ENCODE measurements at regions not wholly inside any gene's neighbourhood (a gene's known extent, or its start where the extent isn't known, plus 50 kb on each side); places are given as distances from the start of the nearest gene placed in this dataset.

DNA sequence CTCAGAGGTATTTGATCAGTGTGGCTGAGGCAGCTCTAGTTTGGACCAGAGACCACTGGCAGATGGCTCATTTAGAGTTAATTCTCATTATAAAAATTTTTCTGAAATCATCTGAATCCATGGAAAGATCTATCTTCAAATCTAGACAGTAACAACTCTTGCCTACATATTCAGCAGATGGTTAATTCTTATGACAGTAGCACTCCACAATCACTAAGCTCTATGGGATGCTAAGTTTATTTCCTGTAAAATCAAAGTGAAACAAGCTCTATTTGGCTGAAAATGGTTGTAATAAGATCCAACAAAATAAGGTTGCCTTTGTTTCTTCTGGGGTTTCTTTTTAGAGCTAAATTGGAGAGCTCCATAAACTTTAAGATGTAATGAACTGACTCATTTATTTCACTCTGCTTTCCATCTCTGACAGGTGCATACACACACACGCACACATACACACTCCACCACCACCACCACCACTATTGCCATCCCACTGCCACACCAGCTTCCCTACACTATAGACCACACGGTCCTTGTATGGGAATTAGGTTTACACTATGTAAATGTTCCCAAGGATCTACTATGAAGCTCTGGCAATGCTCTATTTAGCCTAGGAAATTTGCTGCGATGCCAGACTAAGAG lies 293.1 kb downstream of the RPAP3 start:
- TF ChIP-seq, protein P1, sequence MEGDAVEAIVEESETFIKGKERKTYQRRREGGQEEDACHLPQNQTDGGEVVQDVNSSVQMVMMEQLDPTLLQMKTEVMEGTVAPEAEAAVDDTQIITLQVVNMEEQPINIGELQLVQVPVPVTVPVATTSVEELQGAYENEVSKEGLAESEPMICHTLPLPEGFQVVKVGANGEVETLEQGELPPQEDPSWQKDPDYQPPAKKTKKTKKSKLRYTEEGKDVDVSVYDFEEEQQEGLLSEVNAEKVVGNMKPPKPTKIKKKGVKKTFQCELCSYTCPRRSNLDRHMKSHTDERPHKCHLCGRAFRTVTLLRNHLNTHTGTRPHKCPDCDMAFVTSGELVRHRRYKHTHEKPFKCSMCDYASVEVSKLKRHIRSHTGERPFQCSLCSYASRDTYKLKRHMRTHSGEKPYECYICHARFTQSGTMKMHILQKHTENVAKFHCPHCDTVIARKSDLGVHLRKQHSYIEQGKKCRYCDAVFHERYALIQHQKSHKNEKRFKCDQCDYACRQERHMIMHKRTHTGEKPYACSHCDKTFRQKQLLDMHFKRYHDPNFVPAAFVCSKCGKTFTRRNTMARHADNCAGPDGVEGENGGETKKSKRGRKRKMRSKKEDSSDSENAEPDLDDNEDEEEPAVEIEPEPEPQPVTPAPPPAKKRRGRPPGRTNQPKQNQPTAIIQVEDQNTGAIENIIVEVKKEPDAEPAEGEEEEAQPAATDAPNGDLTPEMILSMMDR (IDR thresholded peaks at IDR 0.05): no peak
- no peak for DNase-seq (ENCODE audit: low spot score)
- Histone ChIP-seq H3K27ac (no peak overlapping the region), H3K4me3 (no peak overlapping the region)

DNA sequence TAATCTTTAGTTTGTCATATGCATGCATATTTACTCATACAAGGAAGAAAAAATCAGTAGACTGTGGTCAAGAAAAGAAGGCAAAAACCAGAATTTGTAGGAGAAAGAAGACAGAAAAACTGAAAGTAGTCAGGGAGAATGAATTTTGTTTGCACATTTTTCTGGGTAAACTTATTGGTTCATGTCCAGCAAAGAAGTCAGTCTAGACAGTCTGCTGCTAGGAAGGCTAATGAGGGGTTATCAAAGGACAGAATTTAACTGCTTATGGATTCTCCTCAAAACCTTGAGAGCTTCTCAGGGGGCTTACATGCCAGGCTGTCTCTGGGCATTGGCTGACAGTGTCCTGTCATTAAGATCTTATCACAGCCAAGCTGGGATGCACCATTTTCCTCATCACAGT lies 293.9 kb downstream of the RPAP3 start:
- DNase-seq (ENCODE audit: low spot score): no peak
- Histone ChIP-seq H3K27ac (no peak overlapping the region), H3K4me3 (no peak overlapping the region)
- TF ChIP-seq, protein P1 (IDR thresholded peaks at IDR 0.05): no peak

DNA sequence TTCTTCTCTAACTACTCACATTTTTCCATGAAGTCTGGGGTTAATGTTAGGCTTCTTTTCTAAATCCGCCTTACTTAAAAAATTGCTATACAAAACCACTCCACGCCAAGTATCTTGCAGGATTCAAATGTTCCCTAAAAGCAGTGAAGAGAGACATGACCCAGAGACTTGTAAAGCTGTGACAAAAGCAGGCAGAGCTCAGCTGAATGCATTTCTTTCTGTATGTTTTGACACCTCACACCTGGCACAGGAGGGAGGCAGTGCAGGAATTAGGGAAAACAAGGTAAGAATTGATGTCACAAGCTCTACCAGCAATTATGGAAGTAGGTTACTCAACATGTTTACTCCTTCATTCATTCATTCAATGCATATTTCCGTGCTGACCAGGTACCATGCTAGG lies 295.0 kb downstream of the RPAP3 start:
- Histone ChIP-seq H3K27ac (no peak overlapping the region), H3K4me3 (no peak overlapping the region)
- TF ChIP-seq, protein P1 (IDR thresholded peaks at IDR 0.05): no peak
- DNase-seq (ENCODE audit: low spot score): no peak

DNA sequence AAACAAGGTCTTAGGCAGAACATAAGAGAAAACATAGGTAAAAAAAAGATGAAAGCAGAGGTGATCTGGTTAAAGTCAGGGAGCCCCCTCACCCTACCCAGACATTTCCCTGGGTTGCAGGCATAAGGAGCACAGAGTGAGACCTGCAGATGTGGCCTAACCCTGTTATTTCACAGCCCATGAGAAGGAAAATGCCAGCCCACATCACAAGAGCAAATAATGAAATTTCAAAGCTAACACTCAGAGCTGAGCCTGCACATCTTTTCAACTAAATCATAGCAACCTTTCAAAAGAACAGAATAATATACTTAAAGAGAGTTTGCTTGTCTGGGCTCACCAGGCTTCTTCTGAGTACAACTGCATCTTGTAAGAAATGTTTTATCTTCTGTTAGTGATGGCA lies 295.4 kb downstream of the RPAP3 start:
- H3K4me3 ChIP-seq: no peak overlapping the region
- TF ChIP-seq, protein P1 (IDR thresholded peaks at IDR 0.05): no peak
- H3K27ac ChIP-seq: no peak overlapping the region
- DNase-seq (ENCODE audit: low spot score): no peak

DNA sequence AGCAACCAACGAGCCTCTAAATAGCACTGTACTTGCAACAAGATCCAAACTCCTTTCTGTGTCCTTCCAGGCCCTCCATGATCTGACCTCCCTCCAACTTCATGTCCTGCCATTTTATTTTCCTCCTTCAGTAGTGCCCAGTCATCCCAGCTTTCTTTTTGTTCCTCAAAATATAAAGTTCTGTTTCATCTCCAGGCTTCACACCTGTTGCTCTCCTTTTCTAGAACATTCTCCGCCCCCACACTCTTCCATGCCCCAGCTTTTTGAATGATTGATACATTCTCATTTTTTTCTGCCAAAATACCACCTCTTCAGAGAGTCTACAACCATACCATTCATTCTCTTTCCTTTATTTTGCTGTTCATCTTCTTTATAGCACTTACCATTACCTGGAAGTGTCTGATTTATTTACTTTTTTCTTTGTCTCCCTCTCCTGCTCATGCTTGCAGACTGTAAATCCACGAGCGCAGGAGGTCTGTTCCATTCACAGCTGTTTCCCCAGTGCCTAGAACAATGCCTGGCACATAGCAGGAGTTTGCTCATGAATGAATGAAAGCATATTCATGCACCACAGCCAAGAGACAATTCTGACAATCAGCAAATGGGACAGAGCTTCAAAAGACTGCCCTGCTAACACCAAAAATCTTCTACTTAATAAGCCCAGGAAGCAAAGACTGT lies 296.4 kb downstream of the RPAP3 start:
- TF ChIP-seq, protein P1 (IDR thresholded peaks at IDR 0.05): no peak
- H3K4me3 ChIP-seq: no peak overlapping the region
- no peak for DNase-seq (ENCODE audit: low spot score)
- H3K27ac ChIP-seq: no peak overlapping the region

DNA sequence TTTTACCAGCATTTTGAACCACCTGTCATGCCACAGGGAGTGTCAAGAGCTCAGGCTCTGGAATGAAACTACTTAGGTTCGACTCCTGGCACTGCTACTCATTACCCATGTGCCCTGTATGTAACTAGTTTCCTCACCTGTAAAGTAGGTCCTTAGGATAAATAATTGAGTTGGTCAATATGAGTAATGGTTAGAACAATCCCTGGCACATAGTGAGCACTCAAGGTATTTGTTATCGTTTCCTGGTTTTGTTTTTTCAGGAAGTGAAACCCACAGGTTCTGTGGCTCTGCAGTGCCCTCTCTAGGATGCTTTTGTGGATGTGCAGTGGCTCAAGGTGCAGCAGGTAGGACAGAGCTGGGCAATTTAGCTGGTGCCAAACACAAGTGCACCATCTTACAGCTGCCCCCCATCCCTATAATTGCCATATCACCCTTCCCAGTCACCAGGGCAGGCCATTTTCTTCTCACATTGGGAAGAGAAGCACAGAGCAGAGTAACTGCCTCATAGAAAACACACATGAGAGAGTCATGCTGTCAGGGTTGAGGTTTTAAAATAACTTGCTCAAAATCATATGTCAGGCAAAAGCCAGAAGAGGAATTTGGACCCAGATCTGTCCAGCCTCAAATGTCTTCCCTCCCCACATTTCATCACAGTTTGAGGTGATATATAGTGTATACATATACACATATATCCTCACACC lies 297.5 kb downstream of the RPAP3 start:
- Histone ChIP-seq H3K4me3 (no peak overlapping the region), H3K27ac (no peak overlapping the region)
- TF ChIP-seq, protein P1 (IDR thresholded peaks at IDR 0.05): no peak
- no peak for DNase-seq (ENCODE audit: low spot score)

Measured in coronary artery (tissue), 2 donors.